ENCODE measurements at regions not wholly inside any gene's neighbourhood (a gene's known extent, or its start where the extent isn't known, plus 50 kb on each side); places are given as distances from the start of the nearest gene placed in this dataset.

DNA sequence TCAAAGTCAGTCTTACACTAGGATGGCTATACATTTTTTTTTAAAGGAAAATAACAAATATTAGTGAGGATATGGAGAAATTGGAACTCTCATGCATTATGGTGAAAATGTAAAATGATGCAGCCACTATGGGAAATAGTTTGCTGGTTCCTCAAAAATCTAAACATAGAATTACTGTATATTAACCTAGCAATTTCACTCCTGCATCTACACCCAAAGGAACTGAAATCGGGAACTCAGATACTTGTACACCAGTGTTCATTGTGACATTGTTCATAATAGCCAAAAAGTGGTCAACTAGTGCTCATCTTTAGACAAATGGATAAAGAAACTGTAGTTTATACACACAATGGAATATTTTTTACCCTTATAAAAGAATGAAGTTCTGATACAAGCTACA, 110.7 kb downstream of the UTRN start:
- TF ChIP-seq POLR2AphosphoS5 (IDR thresholded peaks at IDR 0.05; ENCODE audit: insufficient read depth in 1 of 2, low read depth in 1 of 2) (no peak), POLR2A (IDR thresholded peaks at IDR 0.05) (no peak)
- TF ChIP-seq, protein P1, sequence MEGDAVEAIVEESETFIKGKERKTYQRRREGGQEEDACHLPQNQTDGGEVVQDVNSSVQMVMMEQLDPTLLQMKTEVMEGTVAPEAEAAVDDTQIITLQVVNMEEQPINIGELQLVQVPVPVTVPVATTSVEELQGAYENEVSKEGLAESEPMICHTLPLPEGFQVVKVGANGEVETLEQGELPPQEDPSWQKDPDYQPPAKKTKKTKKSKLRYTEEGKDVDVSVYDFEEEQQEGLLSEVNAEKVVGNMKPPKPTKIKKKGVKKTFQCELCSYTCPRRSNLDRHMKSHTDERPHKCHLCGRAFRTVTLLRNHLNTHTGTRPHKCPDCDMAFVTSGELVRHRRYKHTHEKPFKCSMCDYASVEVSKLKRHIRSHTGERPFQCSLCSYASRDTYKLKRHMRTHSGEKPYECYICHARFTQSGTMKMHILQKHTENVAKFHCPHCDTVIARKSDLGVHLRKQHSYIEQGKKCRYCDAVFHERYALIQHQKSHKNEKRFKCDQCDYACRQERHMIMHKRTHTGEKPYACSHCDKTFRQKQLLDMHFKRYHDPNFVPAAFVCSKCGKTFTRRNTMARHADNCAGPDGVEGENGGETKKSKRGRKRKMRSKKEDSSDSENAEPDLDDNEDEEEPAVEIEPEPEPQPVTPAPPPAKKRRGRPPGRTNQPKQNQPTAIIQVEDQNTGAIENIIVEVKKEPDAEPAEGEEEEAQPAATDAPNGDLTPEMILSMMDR (IDR thresholded peaks at IDR 0.05): no peak

Measured in vagina (tissue), 2 donors.